ENCODE measurements at regions not wholly inside any gene's neighbourhood (a gene's known extent, or its start where the extent isn't known, plus 50 kb on each side); places are given as distances from the start of the nearest gene placed in this dataset.

DNA sequence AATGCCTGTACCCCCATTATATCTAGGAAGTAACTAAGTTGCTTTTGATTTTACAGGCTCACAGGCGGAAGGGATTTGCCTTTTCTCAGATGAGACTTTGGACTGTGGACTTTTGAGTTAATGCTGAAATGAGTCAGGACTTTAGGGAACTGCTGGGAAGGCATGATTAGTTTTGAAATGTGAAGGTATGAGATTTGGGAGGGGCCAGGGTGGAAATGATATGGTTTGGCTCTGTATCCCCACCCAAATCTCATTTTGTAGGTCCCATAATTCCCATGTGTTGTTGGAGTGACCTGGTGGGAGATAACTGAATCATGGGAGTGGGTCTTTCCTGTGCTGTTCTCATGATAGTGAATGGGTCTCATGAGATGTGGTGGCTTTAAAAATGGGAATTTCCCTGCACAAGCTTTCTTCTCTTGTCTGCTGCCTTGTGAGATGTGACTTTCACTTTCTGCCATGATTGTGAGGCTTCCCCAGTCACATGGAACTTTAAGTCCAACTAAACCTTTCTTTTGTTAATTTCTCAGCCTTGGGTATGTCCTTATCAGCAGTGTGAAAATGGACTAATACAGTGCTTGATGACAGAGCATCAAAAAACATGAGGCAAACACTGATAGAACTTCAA lies 1119.5 kb downstream of the PLA2G4A start:
- TF ChIP-seq, protein P1, sequence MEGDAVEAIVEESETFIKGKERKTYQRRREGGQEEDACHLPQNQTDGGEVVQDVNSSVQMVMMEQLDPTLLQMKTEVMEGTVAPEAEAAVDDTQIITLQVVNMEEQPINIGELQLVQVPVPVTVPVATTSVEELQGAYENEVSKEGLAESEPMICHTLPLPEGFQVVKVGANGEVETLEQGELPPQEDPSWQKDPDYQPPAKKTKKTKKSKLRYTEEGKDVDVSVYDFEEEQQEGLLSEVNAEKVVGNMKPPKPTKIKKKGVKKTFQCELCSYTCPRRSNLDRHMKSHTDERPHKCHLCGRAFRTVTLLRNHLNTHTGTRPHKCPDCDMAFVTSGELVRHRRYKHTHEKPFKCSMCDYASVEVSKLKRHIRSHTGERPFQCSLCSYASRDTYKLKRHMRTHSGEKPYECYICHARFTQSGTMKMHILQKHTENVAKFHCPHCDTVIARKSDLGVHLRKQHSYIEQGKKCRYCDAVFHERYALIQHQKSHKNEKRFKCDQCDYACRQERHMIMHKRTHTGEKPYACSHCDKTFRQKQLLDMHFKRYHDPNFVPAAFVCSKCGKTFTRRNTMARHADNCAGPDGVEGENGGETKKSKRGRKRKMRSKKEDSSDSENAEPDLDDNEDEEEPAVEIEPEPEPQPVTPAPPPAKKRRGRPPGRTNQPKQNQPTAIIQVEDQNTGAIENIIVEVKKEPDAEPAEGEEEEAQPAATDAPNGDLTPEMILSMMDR (conservative IDR thresholded peaks at IDR 0.05; ENCODE audit: low read depth, low read length), result no peak

GRCh38 chr1:187949567-187949966 lies 1120.8 kb downstream of the PLA2G4A start:
- no peak overlapping the region for H3K4me3 ChIP-seq (ENCODE audit: low read depth, low read length)

More for the DNA sequence above, 1119.5 kb downstream of the PLA2G4A start:
- DNase-seq (ENCODE audit: low read depth), result no peak
- no peak overlapping the region for H3K4me3 ChIP-seq (ENCODE audit: low read depth, low read length)

DNA sequence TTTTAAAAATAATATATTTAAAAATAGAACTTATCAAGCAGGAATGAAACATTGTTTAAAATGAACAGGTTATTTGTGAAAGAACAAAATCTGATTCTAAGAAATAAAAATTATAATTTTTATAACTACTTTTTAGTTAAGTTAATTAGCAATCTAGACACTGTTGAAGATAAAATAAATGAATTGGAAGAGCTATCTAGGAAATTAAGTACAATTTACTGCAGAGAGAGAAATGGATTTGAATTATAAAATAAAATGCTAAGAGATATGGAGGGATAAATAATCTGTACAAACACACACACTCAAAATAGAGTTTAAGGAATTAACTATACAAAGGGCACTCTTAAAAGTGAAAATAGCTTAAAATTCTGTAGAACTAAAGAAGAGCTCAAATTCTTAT lies 1123.1 kb downstream of the PLA2G4A start:
- no peak for DNase-seq (ENCODE audit: low read depth)
- TF ChIP-seq, protein P1 (conservative IDR thresholded peaks at IDR 0.05; ENCODE audit: low read depth, low read length), result no peak
- H3K4me3 ChIP-seq (ENCODE audit: low read depth, low read length), result no peak overlapping the region

More at GRCh38 chr1:187949567-187949966, 1120.8 kb downstream of the PLA2G4A start:
- no peak for DNase-seq (ENCODE audit: low read depth)
- TF ChIP-seq, protein P1 (conservative IDR thresholded peaks at IDR 0.05; ENCODE audit: low read depth, low read length), result no peak

DNA sequence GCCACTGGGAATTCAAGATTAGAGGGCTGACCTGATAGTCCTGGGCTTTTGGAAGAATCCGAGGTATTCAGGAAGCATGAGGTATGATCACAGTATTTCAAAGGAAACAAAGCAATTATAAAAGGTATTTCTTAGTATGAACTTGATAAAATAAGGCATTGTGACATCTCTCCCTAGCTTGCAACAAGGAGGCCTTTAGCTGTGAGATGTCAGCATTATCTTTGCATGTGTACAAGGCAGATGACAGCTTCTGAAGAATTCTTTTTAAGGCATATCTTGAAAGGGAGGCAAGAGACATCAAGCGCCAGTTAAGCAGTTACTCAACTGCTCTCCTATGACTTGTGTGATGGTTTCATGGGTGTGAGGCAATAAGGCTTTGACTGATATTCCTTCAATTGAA lies 1123.7 kb downstream of the PLA2G4A start:
- TF ChIP-seq, protein P1 (conservative IDR thresholded peaks at IDR 0.05; ENCODE audit: low read depth, low read length), result no peak
- no peak overlapping the region for H3K4me3 ChIP-seq (ENCODE audit: low read depth, low read length)
- DNase-seq (ENCODE audit: low read depth), result no peak

GRCh38 chr1:187956975-187957374 lies 1128.2 kb downstream of the PLA2G4A start:
- H3K4me3 ChIP-seq (ENCODE audit: low read depth, low read length), result no peak overlapping the region
- no peak for DNase-seq (ENCODE audit: low read depth)
- TF ChIP-seq, protein P1 (conservative IDR thresholded peaks at IDR 0.05; ENCODE audit: low read depth, low read length), result no peak

- TF ChIP-seq, protein P1 (conservative IDR thresholded peaks at IDR 0.05; ENCODE audit: low read depth, low read length), result no peak
- H3K4me3 ChIP-seq (ENCODE audit: low read depth, low read length), result no peak overlapping the region
- DNase-seq (ENCODE audit: low read depth), result no peak
Measured at GRCh38 chr1:187958207-187958606, 1129.5 kb downstream of the PLA2G4A start.

GRCh38 chr1:187959062-187959461 lies 1130.3 kb downstream of the PLA2G4A start:
- no peak for DNase-seq (ENCODE audit: low read depth)
- TF ChIP-seq, protein P1 (conservative IDR thresholded peaks at IDR 0.05; ENCODE audit: low read depth, low read length), result no peak
- H3K4me3 ChIP-seq (ENCODE audit: low read depth, low read length), result no peak overlapping the region

All from choroid plexus epithelial cell (primary cell).